ENCODE measurements at regions not wholly inside any gene's neighbourhood (a gene's known extent, or its start where the extent isn't known, plus 50 kb on each side); places are given as distances from the start of the nearest gene placed in this dataset.
"Not testable (repeated sequence)": the region's sequence is repeated elsewhere in the genome, so short reads cannot be mapped to it uniquely, and the experiment has no call there.

- H3K27me3 ChIP-seq (ENCODE audit: control insufficient read depth in 1 of 2, insufficient read depth in 2 of 2, low read length in 2 of 2): no peaks in the 10 kb centered on the region
- no peaks in the 10 kb centered on the region for H3K36me3 ChIP-seq (ENCODE audit: insufficient read depth, low read length)
- peaks cover 0 to 4% of the 10 kb centered on the region in 2 experiments for H3K9me3 ChIP-seq (ENCODE audit: control insufficient read depth in 1 of 2, insufficient read depth in 1 of 2, low read length in 2 of 2)
- ATAC-seq (ENCODE audit: poor library complexity) (no peak), DNase-seq (no peak)
- Mint-ChIP-seq H3K9me3 (no peaks in the 10 kb centered on the region), H3K27me3 (no peaks in the 10 kb centered on the region), H3K27ac (no peak overlapping the region), H3K4me1 (ENCODE audit: low read depth) (no peaks in the 10 kb centered on the region), H3K36me3 (ENCODE audit: low read depth) (no peaks in the 10 kb centered on the region), H3K4me3 (no peak overlapping the region)
- intact Hi-C loops (cut with DNase I, micrococcal nuclease): no loop called here
- ChIA-PET CTCF (no interaction called here), POLR2A (no interaction called here)
- no peak for TF ChIP-seq CTCF (IDR thresholded peaks at IDR 0.05)
- H3K4me1 ChIP-seq (ENCODE audit: insufficient read depth, low read length): no peaks in the 10 kb centered on the region
- no peak overlapping the region for H3K4me3 ChIP-seq (ENCODE audit: low read length)
- H3K27ac ChIP-seq (ENCODE audit: low read depth in 1 of 2, low read length in 2 of 2): no peak overlapping the region
These were observed 86.6 kb downstream of the MYCN start for GRCh38 chr2:16026816-16027501.

- POLR2A ChIA-PET: no interaction called here
- no peaks in the 10 kb centered on the region for H3K27me3 Mint-ChIP-seq
- Histone ChIP-seq H3K27me3 (ENCODE audit: control insufficient read depth in 1 of 2, insufficient read depth in 2 of 2, low read length in 2 of 2) (no peaks in the 10 kb centered on the region), H3K36me3 (ENCODE audit: insufficient read depth, low read length) (no peaks in the 10 kb centered on the region), H3K9me3 (ENCODE audit: control insufficient read depth in 1 of 2, insufficient read depth in 1 of 2, low read length in 2 of 2) (peaks cover 0 to 4% of the 10 kb centered on the region in 2 experiments), H3K4me3 (ENCODE audit: low read length) (no peak overlapping the region), H3K4me1 (ENCODE audit: insufficient read depth, low read length) (no peaks in the 10 kb centered on the region), H3K27ac (ENCODE audit: low read depth in 1 of 2, low read length in 2 of 2) (no peak overlapping the region)
- no peaks in the 10 kb centered on the region for H3K4me1 Mint-ChIP-seq (ENCODE audit: low read depth)
- TF ChIP-seq CTCF (IDR thresholded peaks at IDR 0.05): no peak
- H3K9me3 Mint-ChIP-seq: no peaks in the 10 kb centered on the region
- no peak for ATAC-seq (ENCODE audit: poor library complexity)
- intact Hi-C loops (cut with DNase I, micrococcal nuclease): no loop called here
- H3K27ac Mint-ChIP-seq: no peak overlapping the region
- no peak overlapping the region for H3K4me3 Mint-ChIP-seq
- CTCF ChIA-PET: no interaction called here
- no peaks in the 10 kb centered on the region for H3K36me3 Mint-ChIP-seq (ENCODE audit: low read depth)
- no peak for DNase-seq
These were observed 85.7 kb downstream of the MYCN start for GRCh38 chr2:16025876-16026640.

- H3K27me3 ChIP-seq (ENCODE audit: control insufficient read depth in 1 of 2, insufficient read depth in 2 of 2, low read length in 2 of 2): no peaks in the 10 kb centered on the region
- intact Hi-C loops (cut with DNase I, micrococcal nuclease): no loop called here
These were observed 85.0 kb downstream of the MYCN start for GRCh38 chr2:16025211-16025875.

GRCh38 chr2:16024628-16025027, 84.3 kb downstream of the MYCN start:
- H3K4me3 ChIP-seq (ENCODE audit: low read length); CTCF ChIA-PET; H3K9me3 ChIP-seq (ENCODE audit: control insufficient read depth in 1 of 2, insufficient read depth in 1 of 2, low read length in 2 of 2); POLR2A ChIA-PET; H3K4me1 Mint-ChIP-seq (ENCODE audit: low read depth); H3K27ac ChIP-seq (ENCODE audit: low read depth in 1 of 2, low read length in 2 of 2); H3K36me3 Mint-ChIP-seq (ENCODE audit: low read depth); DNase-seq; ATAC-seq (ENCODE audit: poor library complexity); H3K36me3 ChIP-seq (ENCODE audit: insufficient read depth, low read length); H3K4me1 ChIP-seq (ENCODE audit: insufficient read depth, low read length); H3K27me3 ChIP-seq (ENCODE audit: control insufficient read depth in 1 of 2, insufficient read depth in 2 of 2, low read length in 2 of 2); H3K4me3 Mint-ChIP-seq; H3K9me3 Mint-ChIP-seq; H3K27me3 Mint-ChIP-seq; H3K27ac Mint-ChIP-seq; intact Hi-C loops (cut with DNase I, micrococcal nuclease): not testable (repeated sequence)

More at GRCh38 chr2:16025211-16025875, 85.0 kb downstream of the MYCN start:
- no peaks in the 10 kb centered on the region for H3K4me1 Mint-ChIP-seq (ENCODE audit: low read depth)
- Histone ChIP-seq H3K4me1 (ENCODE audit: insufficient read depth, low read length) (no peaks in the 10 kb centered on the region), H3K4me3 (ENCODE audit: low read length) (no peak overlapping the region), H3K27ac (ENCODE audit: low read depth in 1 of 2, low read length in 2 of 2) (no peak overlapping the region), H3K36me3 (ENCODE audit: insufficient read depth, low read length) (no peaks in the 10 kb centered on the region), H3K9me3 (ENCODE audit: control insufficient read depth in 1 of 2, insufficient read depth in 1 of 2, low read length in 2 of 2) (peaks cover 0 to 4% of the 10 kb centered on the region in 2 experiments)
- DNase-seq: no peak
- ATAC-seq (ENCODE audit: poor library complexity): no peak
- ChIA-PET CTCF (no interaction called here), POLR2A (no interaction called here)
- no peak overlapping the region for H3K27ac Mint-ChIP-seq
- no peaks in the 10 kb centered on the region for H3K27me3 Mint-ChIP-seq
- H3K9me3 Mint-ChIP-seq: no peaks in the 10 kb centered on the region
- TF ChIP-seq CTCF (IDR thresholded peaks at IDR 0.05): no peak
- H3K36me3 Mint-ChIP-seq (ENCODE audit: low read depth): no peaks in the 10 kb centered on the region
- H3K4me3 Mint-ChIP-seq: no peak overlapping the region
